ENCODE measurements at regions not wholly inside any gene's neighbourhood (a gene's known extent, or its start where the extent isn't known, plus 50 kb on each side); places are given as distances from the start of the nearest gene placed in this dataset.

- Mint-ChIP-seq H3K9me3 (no peaks in the 10 kb centered on the region), H3K4me1 (no peaks in the 10 kb centered on the region), H3K27me3 (no peaks in the 10 kb centered on the region), H3K27ac (no peak overlapping the region), H3K36me3 (ENCODE audit: low read depth) (no peaks in the 10 kb centered on the region), H3K4me3 (no peak overlapping the region)
- CTCF ChIA-PET = no interaction called here
- POLR2A ChIA-PET = no interaction called here
- TF ChIP-seq, protein P1, sequence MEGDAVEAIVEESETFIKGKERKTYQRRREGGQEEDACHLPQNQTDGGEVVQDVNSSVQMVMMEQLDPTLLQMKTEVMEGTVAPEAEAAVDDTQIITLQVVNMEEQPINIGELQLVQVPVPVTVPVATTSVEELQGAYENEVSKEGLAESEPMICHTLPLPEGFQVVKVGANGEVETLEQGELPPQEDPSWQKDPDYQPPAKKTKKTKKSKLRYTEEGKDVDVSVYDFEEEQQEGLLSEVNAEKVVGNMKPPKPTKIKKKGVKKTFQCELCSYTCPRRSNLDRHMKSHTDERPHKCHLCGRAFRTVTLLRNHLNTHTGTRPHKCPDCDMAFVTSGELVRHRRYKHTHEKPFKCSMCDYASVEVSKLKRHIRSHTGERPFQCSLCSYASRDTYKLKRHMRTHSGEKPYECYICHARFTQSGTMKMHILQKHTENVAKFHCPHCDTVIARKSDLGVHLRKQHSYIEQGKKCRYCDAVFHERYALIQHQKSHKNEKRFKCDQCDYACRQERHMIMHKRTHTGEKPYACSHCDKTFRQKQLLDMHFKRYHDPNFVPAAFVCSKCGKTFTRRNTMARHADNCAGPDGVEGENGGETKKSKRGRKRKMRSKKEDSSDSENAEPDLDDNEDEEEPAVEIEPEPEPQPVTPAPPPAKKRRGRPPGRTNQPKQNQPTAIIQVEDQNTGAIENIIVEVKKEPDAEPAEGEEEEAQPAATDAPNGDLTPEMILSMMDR (IDR thresholded peaks at IDR 0.05) = no peak
- ATAC-seq (ENCODE audit: low read depth) (no peak), DNase-seq (no peak)
- intact Hi-C loops (cut with micrococcal nuclease) = no loop called here
Measured at GRCh38 chr12:127278351-127278750, 988.6 kb upstream of the TMEM132C start.

DNA sequence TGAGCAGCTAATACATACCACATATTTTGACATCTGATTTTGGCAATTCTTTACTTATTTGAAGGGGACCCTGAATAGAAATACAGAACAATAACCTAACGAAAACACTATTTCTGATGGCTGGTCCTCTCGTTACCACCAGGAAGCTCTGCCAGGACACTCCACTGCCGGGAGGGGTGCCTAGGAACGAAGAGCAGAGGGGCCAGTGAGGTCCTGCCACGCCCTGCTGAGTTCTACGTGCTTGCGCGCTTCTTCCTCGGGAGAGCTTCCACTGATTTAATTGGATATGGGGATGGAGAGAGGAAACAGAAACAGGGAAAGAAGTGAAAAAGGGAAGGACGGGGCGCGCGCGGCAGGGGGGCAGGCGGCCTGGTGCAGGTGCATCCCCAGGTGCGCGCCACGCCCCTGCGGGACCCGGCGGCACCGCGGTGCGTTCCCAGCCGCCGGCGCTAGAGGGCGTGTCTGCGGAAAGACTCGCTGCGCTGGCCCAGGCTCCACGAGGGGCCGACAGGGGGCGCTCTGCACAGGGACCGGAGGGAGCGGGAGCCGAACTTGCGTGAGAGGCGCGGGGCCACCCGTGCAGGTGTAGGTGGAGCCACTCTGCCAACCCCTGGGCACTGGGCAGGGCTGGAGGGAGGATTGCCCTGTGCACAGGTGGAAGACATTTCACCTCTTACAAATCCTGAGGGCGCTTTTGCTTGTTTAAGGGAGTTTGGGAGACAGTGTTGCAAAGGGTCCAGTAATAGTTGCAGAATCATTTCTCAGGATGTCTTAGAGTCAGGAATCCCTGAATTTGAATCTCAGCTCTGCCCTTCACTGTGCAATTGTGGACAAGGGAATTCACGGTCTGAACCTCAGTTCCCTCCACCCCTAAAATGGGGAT is 986.3 kb upstream of the TMEM132C start:
- no peak overlapping the region for H3K4me3 Mint-ChIP-seq
- POLR2A ChIA-PET = no interaction called here
- ATAC-seq (ENCODE audit: low read depth) (peak; percentile 28), DNase-seq (peak; percentile 16)
- TF ChIP-seq, protein P1 (IDR thresholded peaks at IDR 0.05) = no peak
- no peaks in the 10 kb centered on the region for H3K9me3 Mint-ChIP-seq
- CTCF ChIA-PET = interaction anchor here (1.4 kb wide), 1 partner anchor 11 kb away, joined by 3 read pairs; no protein-coding TSS in a partner anchor
- H3K36me3 Mint-ChIP-seq (ENCODE audit: low read depth) = no peaks in the 10 kb centered on the region
- H3K4me1 Mint-ChIP-seq = no peaks in the 10 kb centered on the region
- no peaks in the 10 kb centered on the region for H3K27me3 Mint-ChIP-seq
- H3K27ac Mint-ChIP-seq = no peak overlapping the region
- intact Hi-C loops (cut with micrococcal nuclease) = no loop called here

GRCh38 chr12:127282786-127283565 is 984.0 kb upstream of the TMEM132C start:
- no peaks in the 10 kb centered on the region for H3K4me1 Mint-ChIP-seq
- CTCF ChIA-PET = no interaction called here
- no peaks in the 10 kb centered on the region for H3K36me3 Mint-ChIP-seq (ENCODE audit: low read depth)
- H3K4me3 Mint-ChIP-seq = no peak overlapping the region
- DNase-seq (no peak), ATAC-seq (ENCODE audit: low read depth) (no peak)
- no peaks in the 10 kb centered on the region for H3K27me3 Mint-ChIP-seq
- POLR2A ChIA-PET = no interaction called here
- TF ChIP-seq, protein P1 (IDR thresholded peaks at IDR 0.05) = no peak
- H3K27ac Mint-ChIP-seq = no peak overlapping the region
- no peaks in the 10 kb centered on the region for H3K9me3 Mint-ChIP-seq
- intact Hi-C loops (cut with micrococcal nuclease) = no loop called here

- POLR2A ChIA-PET = no interaction called here
Measured at GRCh38 chr12:127284021-127284420, 982.9 kb upstream of the TMEM132C start.

More at GRCh38 chr12:127284021-127284420, 982.9 kb upstream of the TMEM132C start:
- no peak overlapping the region for H3K4me3 Mint-ChIP-seq
- no peaks in the 10 kb centered on the region for H3K4me1 Mint-ChIP-seq
- no peaks in the 10 kb centered on the region for H3K9me3 Mint-ChIP-seq
- DNase-seq = no peak
- H3K27me3 Mint-ChIP-seq = no peaks in the 10 kb centered on the region
- no peaks in the 10 kb centered on the region for H3K36me3 Mint-ChIP-seq (ENCODE audit: low read depth)
- H3K27ac Mint-ChIP-seq = no peak overlapping the region
- intact Hi-C loops (cut with micrococcal nuclease) = no loop called here
- ATAC-seq (ENCODE audit: low read depth) = no peak
- CTCF ChIA-PET = no interaction called here
- TF ChIP-seq, protein P1 (IDR thresholded peaks at IDR 0.05) = no peak

Data from activated B cell treated with CpG ODN at 0.5 μM for 24 hours (primary cell).